ENCODE measurements at regions not wholly inside any gene's neighbourhood (a gene's known extent, or its start where the extent isn't known, plus 50 kb on each side); places are given as distances from the start of the nearest gene placed in this dataset.

GRCh38 chr11:32485733-32486132 is 50.4 kb upstream of the WT1 start:
- no peak for FAIRE-seq
- DNase-seq (ENCODE audit: insufficient read length): no peak
- TF ChIP-seq POLR2AphosphoS5 (IDR thresholded peaks at IDR 0.05; ENCODE audit: low read depth, low read length): no peak
- TF ChIP-seq TAF1 (IDR thresholded peaks at IDR 0.05; ENCODE audit: borderline replicate concordance, low read depth, low read length): no peak
- TF ChIP-seq POLR2A (IDR thresholded peaks at IDR 0.05; ENCODE audit: low read depth, low read length): no peak

Measured in GM12892 (cell line).